Ovary (tissue), 7 donors: ENCODE measurements at regions not wholly inside any gene's neighbourhood (a gene's known extent, or its start where the extent isn't known, plus 50 kb on each side); places are given as distances from the start of the nearest gene placed in this dataset.

Experiments used
- DNase-seq, 5 donors: peaks; one replicate each; pipeline ENCODE4 v3.0.0-alpha.2; 2019 to 2020
- H3K27ac ChIP-seq, 2 donors: fragments of 200-600 bp; one replicate each; pipeline versions ENCODE4 v1.5.1 to v1.8.0; 2019 to 2022
- H3K27me3 ChIP-seq: fragments of 200-600 bp; one replicate; pipeline ENCODE4 v1.8.0; 2022
- H3K36me3 ChIP-seq: fragments of 200-600 bp; sonication (generic); one replicate; pipeline ENCODE4 v1.5.1; 2019
- H3K4me1 ChIP-seq: one replicate; pipeline ENCODE4 v1.8.1; 2013; ENCODE audit warnings: mild to moderate bottlenecking, moderate library complexity; ENCODE audit not compliant: insufficient read depth
- H3K4me3 ChIP-seq: fragments of 200-600 bp; sonication (generic); one replicate; pipeline ENCODE4 v1.5.1; 2017
- H3K9me3 ChIP-seq, 2 donors: fragments of 200-600 bp in 1 of 2; sonication (generic) in 1 of 2; one replicate each; pipeline versions ENCODE4 v1.5.1 to v1.8.1; 2013 to 2019; ENCODE audit warnings: mild to moderate bottlenecking in 1 of 2, moderate library complexity in 1 of 2
- CTCF ChIP-seq, 3 donors: fragments of 450-650 bp in 2 of 3; fragments of 200-600 bp in 1 of 3; IDR thresholded peaks; one replicate each; pipeline versions ENCODE4 v1.5.1 to v1.8.0; 2016 to 2022; ENCODE audit warnings: antibody characterized with exemption in 3 of 3, mild to moderate bottlenecking in 1 of 3
- EP300 ChIP-seq: sonication (generic); formaldehyde crosslinking; IDR thresholded peaks from one replicate; pipeline ENCODE4 v1.6.1; 2017; ENCODE audit warnings: antibody characterized with exemption
- POLR2A ChIP-seq: fragments of 450-650 bp; IDR thresholded peaks from one replicate; pipeline ENCODE4 v1.6.1; 2017; ENCODE audit warnings: antibody characterized with exemption, mild to moderate bottlenecking, moderate library complexity
- WGBS, 3 donors: extraction: QIAGEN DNeasy Blood & Tissue Kit in 1 of 3; methylation state at CpG; one replicate each; pipeline versions ENCODE4 v1.1.5 to v1.1.7; 2013 to 2017; 5-methylcytosine and 5-hydroxymethylcytosine counted together
- intact Hi-C, 4 donors: fragments of 100-400 bp; cut with DNase I; formaldehyde crosslinking; loops; one replicate each; pipeline versions ENCODE4 v1.11.0 to v1.15.1; 2022 to 2023
- donor health status: DM: no; HTN: no; CAD: no; lungs with moderate emphysema.
- donor health status: DM: no; HTN: no; CAD: no.
- donor health status: Bipolar disorder and iron deficiency.
- donor health status: DM: no; HTN: no; CAD: no.
- donor health status: DM: yes; HTN: yes; CAD: no.

DNA sequence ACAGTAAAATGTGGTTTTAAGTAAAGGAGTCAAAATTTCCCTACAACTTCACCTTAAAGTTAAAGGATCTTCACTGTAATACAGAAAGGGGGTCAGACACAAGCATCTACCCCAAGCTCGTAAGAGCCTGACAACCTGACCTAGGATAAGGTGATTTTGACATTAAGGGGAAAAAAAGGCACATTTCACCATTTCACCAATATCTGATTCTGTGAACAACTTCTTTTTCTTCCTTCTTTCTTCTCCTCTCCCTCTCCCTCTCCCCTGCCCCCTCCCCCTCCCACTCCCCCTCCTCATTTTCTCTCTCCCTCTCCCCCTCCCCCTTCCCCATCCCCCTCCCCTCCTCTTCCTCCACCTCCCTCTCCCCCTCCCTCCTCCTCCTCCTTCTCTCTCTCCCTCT, 796.7 kb upstream of the ARGLU1 start:
- H3K9me3 ChIP-seq: no peaks in the 10 kb centered on the region
- intact Hi-C loops: no loop called here

DNA sequence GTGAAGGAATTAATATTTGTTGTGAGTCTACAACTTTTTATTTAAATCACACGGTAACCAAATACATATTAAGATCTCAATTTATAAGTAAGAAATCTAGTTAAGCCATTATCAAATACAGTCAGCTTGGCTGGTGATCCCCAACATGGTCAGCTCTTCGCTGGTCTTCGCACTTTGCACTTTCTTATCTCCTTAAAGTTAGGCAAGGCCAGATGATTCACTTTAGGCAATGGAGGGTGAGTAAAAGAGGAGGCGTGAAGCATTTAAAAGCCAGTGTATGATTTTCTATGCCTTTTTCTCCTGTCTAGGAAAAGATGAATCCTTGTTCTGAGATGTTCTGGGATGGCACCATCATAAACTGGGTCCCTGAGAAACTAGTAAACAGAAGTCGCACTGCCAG, 793.7 kb upstream of the ARGLU1 start:
- no peak for DNase-seq
- H3K27me3 ChIP-seq: no peaks in the 10 kb centered on the region
- no peaks in the 10 kb centered on the region for H3K36me3 ChIP-seq
- 66 to 93% (median 82%) methylated on average over 5 of the region's 5 CpGs for WGBS, 3 donors
- H3K9me3 ChIP-seq: no peaks in the 10 kb centered on the region
- intact Hi-C loops: no loop called here
- H3K4me1 ChIP-seq: no peaks in the 10 kb centered on the region
- H3K27ac ChIP-seq: no peak overlapping the region
- no peak for TF ChIP-seq EP300
- TF ChIP-seq CTCF (IDR thresholded peaks at IDR 0.05): no peak
- no peak for TF ChIP-seq POLR2A
- H3K4me3 ChIP-seq: no peak overlapping the region

More for the DNA sequence above, 796.7 kb upstream of the ARGLU1 start:
- H3K4me1 ChIP-seq: no peaks in the 10 kb centered on the region
- H3K27ac ChIP-seq: no peak overlapping the region
- no peak for DNase-seq
- no peaks in the 10 kb centered on the region for H3K27me3 ChIP-seq
- H3K4me3 ChIP-seq: no peak overlapping the region
- 85 to 90% methylated on average over 1 of the region's 1 CpG; no CpG with 5 or more reads in 1 of the 3 donors for WGBS, 3 donors
- H3K36me3 ChIP-seq: no peaks in the 10 kb centered on the region
- TF ChIP-seq EP300: no peak
- TF ChIP-seq CTCF (IDR thresholded peaks at IDR 0.05): no peak
- no peak for TF ChIP-seq POLR2A

GRCh38 chr13:107360010-107360409, 792.1 kb upstream of the ARGLU1 start:
- no peak for DNase-seq
- 90 to 92% (median 90%) methylated on average over 1 of the region's 1 CpG for WGBS, 3 donors
- Histone ChIP-seq H3K9me3 (no peaks in the 10 kb centered on the region), H3K27ac (no peak overlapping the region), H3K4me1 (no peaks in the 10 kb centered on the region), H3K4me3 (no peak overlapping the region), H3K36me3 (no peaks in the 10 kb centered on the region), H3K27me3 (no peaks in the 10 kb centered on the region)
- intact Hi-C loops: no loop called here
- TF ChIP-seq EP300: no peak
- no peak for TF ChIP-seq POLR2A
- no peak for TF ChIP-seq CTCF (IDR thresholded peaks at IDR 0.05)

DNA sequence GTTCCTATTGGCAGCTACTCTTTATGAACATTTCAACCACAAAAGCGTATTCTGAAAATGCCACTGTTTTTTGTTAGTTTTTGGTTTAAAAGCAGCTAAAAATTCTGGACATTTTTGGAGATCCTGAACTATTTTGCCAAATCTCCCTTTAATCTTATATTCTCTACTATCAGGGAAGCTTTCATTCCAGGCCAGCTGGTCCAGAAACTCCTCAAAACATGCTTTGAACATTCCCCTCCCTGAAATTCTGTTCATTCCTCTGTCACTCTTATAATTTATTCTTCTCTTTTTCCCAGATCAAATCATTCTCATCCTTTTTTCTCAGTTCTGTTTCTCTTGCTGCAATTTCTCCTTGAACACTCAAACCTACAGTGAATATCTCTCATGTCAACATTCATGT, 790.9 kb upstream of the ARGLU1 start:
- WGBS, 3 donors: 12 to 36% (median 26%) methylated on average over 1 of the region's 1 CpG
- intact Hi-C loops: no loop called here
- H3K4me3 ChIP-seq: no peak overlapping the region

More for the DNA sequence above, 790.9 kb upstream of the ARGLU1 start:
- no peaks in the 10 kb centered on the region for H3K27me3 ChIP-seq
- DNase-seq: no peak
- TF ChIP-seq EP300 (no peak), CTCF (IDR thresholded peaks at IDR 0.05) (no peak), POLR2A (no peak)
- H3K36me3 ChIP-seq: no peaks in the 10 kb centered on the region
- H3K27ac ChIP-seq: no peak overlapping the region
- H3K9me3 ChIP-seq: no peaks in the 10 kb centered on the region
- H3K4me1 ChIP-seq: no peaks in the 10 kb centered on the region
